GM12891 (cell line): ENCODE measurements at regions not wholly inside any gene's neighbourhood (a gene's known extent, or its start where the extent isn't known, plus 50 kb on each side); places are given as distances from the start of the nearest gene placed in this dataset.

Experiments
- DNase-seq: peaks from one replicate; pipeline ENCODE4 v3.0.0; 2011; ENCODE audit warnings: low spot score; ENCODE audit not compliant: insufficient read length
- FAIRE-seq: peaks from 2 replicates; lab custom pipeline; 2011; peaks lifted over from hg19 to GRCh38; lab: Jason Lieb, UNC
- PAX5 ChIP-seq: IDR thresholded peaks from 2 replicates; pipeline ENCODE4 v1.6.1; 2011; ENCODE audit warnings: low read length, moderate library complexity, mild to moderate bottlenecking; ENCODE audit not compliant: insufficient read depth, severe bottlenecking
- POLR2A ChIP-seq: IDR thresholded peaks from 2 replicates; pipeline ENCODE4 v1.6.1; 2011; ENCODE audit warnings: low read depth, low read length, control low read depth
- POLR2AphosphoS5 ChIP-seq: IDR thresholded peaks from 2 replicates; pipeline ENCODE4 v1.6.1; 2011; ENCODE audit warnings: low read depth, low read length, control low read depth
- POU2F2 ChIP-seq: IDR thresholded peaks from 2 replicates; pipeline ENCODE4 v1.6.1; 2011; ENCODE audit warnings: low read depth, mild to moderate bottlenecking, control low read depth, low read length, moderate library complexity
- SPI1 ChIP-seq: IDR thresholded peaks from 2 replicates; pipeline ENCODE4 v1.6.1; 2011; ENCODE audit warnings: low read depth, low read length, control low read depth
- TAF1 ChIP-seq: IDR thresholded peaks from 2 replicates; pipeline ENCODE4 v1.6.1; 2011; ENCODE audit warnings: low read depth, low read length, control low read depth

DNA sequence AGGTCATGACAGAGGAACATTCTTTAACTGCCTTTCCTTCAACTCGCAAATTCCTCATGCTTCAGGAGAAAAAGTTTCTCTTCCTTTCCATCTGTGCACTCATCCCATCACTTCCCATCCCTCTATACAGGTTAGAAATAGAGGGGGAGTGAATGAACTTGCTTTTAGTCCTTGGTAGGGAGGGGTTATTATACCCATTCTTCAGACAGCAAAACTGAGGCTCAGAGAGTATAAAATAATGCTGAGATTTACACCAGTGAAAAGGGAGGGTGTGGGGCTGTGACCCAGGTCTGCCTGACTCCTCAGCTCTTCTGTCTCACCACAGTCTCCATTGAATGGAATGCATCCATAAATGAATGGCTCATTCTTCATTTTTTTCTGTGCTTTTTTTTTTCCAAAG, 109.4 kb upstream of the RCN1 start:
- DNase-seq: no peak
- TF ChIP-seq SPI1 (no peak), TAF1 (no peak), POLR2A (no peak), POLR2AphosphoS5 (no peak), PAX5 (no peak), POU2F2 (no peak)
- FAIRE-seq: no peak

- FAIRE-seq (no peak), DNase-seq (no peak)
- TF ChIP-seq POU2F2 (no peak), SPI1 (no peak), POLR2A (no peak), PAX5 (no peak), POLR2AphosphoS5 (no peak), TAF1 (no peak)
Measured at GRCh38 chr11:31977343-31977742, 113.5 kb upstream of the RCN1 start.

- FAIRE-seq: no peak
- TF ChIP-seq POLR2AphosphoS5: no peak
- no peak for TF ChIP-seq TAF1
- no peak for TF ChIP-seq POU2F2
- no peak for TF ChIP-seq PAX5
- no peak for TF ChIP-seq SPI1
- no peak for TF ChIP-seq POLR2A
- DNase-seq: no peak
Measured at GRCh38 chr11:31974366-31975136, 116.3 kb upstream of the RCN1 start.

- TF ChIP-seq POU2F2 (no peak), POLR2AphosphoS5 (no peak), POLR2A (no peak), SPI1 (no peak), TAF1 (no peak), PAX5 (no peak)
- FAIRE-seq (no peak), DNase-seq (no peak)
Measured at GRCh38 chr11:31973172-31973571, 117.7 kb upstream of the RCN1 start.

DNA sequence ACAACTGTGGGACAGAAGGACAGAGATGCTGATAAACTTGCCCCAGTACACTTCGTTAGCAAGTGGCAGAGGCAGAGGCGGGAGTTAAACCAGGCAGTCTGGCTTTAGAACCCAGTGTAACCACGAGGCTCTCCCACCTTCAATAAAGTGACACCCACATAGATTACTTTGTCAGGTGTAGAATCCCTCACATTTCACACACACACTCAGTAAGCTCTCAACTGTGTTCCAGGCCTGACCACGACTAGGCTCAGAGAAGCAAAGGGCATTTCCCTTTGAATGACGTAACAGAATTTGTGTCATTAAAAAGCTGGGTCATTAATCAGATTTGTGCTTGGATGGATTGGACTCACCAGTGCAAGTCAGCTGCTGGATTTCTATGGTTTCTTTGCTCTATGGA, 118.3 kb upstream of the RCN1 start:
- FAIRE-seq: no peak
- DNase-seq: no peak
- TF ChIP-seq PAX5 (no peak), SPI1 (no peak), POLR2AphosphoS5 (no peak), POU2F2 (no peak), TAF1 (no peak), POLR2A (no peak)

GRCh38 chr11:31969359-31969702, 121.5 kb upstream of the RCN1 start:
- FAIRE-seq (no peak), DNase-seq (no peak)
- TF ChIP-seq PAX5 (no peak), SPI1 (no peak), POLR2A (no peak), POLR2AphosphoS5 (no peak), TAF1 (no peak), POU2F2 (no peak)

GRCh38 chr11:31968461-31969358, 122.2 kb upstream of the RCN1 start:
- FAIRE-seq: no peak
- DNase-seq: no peak
- TF ChIP-seq POLR2A: no peak
- TF ChIP-seq POLR2AphosphoS5: no peak
- no peak for TF ChIP-seq TAF1
- no peak for TF ChIP-seq POU2F2
- no peak for TF ChIP-seq PAX5
- no peak for TF ChIP-seq SPI1

- TF ChIP-seq SPI1 (no peak), POU2F2 (no peak)
- DNase-seq (no peak), FAIRE-seq (no peak)
Measured at GRCh38 chr11:31967404-31968130, 123.3 kb upstream of the RCN1 start.

DNA sequence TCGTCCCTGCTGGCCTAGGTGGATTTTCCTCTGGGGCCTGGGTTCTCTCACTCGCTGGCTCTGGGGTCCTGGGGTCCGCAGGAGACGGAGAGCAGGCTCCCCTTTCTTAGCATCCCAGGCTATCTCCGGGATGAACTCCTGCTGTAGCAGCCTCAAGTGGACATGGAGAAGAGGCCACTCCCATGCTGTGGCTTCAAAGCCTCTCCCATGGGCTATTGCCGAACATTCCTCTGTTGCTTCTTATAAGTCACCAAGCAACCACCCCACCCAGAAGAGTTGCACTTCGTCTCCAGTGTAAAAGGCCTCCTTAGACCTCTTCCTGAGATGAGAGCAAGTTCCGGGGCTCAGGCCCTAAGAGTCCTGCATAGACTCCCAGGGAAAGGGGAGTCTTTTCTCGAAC, 124.0 kb upstream of the RCN1 start:
- no peak for DNase-seq
- TF ChIP-seq PAX5: no peak
- TF ChIP-seq SPI1: no peak
- TF ChIP-seq POLR2A: no peak
- no peak for TF ChIP-seq TAF1
- TF ChIP-seq POLR2AphosphoS5: no peak
- no peak for TF ChIP-seq POU2F2
- FAIRE-seq: no peak
